ENCODE measurements at regions not wholly inside any gene's neighbourhood (a gene's known extent, or its start where the extent isn't known, plus 50 kb on each side); places are given as distances from the start of the nearest gene placed in this dataset.
A peak's percentile ranks its signal among the peaks of the same experiment; 100 is the strongest.

DNA sequence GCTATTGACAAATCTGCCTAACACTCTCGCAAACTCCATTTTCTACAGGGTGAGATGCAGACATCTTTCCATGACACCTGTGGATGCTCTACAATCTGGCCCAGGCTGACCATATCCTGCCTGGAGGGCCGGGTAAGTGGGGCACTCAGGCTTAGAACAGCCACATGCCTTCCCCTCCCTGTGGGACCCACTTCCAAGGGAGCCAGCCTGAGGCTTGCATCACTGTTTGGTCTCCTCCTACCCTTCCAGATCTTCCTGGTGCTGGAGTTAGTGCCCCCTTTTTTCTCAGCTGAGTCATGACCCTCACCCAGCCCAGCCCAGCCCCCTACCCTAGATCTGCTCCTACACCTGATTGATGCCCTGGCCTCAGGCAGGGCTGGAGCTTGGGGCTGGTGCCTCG is 62.0 kb upstream of the KCNK12 start:
- intact Hi-C loops (cut with micrococcal nuclease; ENCODE audit: unreplicated experiment): no loop called here
- H3K27me3 ChIP-seq (replicated peaks; ENCODE audit: control insufficient read depth, insufficient read depth, low read length): no peaks in the 10 kb centered on the region; the same call in 1 of the 2 replicates
- no peaks in the 10 kb centered on the region for H3K9me3 ChIP-seq
- Mint-ChIP-seq H3K4me1 (ENCODE audit: low read depth, unreplicated experiment) (peaks cover 5% of the 10 kb centered on the region), H3K27ac (ENCODE audit: unreplicated experiment) (no peak overlapping the region), H3K27me3 (ENCODE audit: insufficient read depth, unreplicated experiment) (peaks cover 2% of the 10 kb centered on the region), H3K9me3 (ENCODE audit: unreplicated experiment) (peaks cover under 1% of the 10 kb centered on the region), H3K4me3 (ENCODE audit: unreplicated experiment) (no peak overlapping the region), H3K36me3 (ENCODE audit: insufficient read depth, unreplicated experiment) (no peaks in the 10 kb centered on the region)
- BruUV-seq (replicated peaks): no TSS peak
- no peaks in the 10 kb centered on the region for H3K36me3 ChIP-seq (ENCODE audit: control insufficient read depth, insufficient read depth, low read length)
- ChIA-PET POLR2A (no interaction called here), CTCF (interaction anchor here (0.6 to 0.7 kb wide), 2 partner anchors 168 to 182 kb away, joined by 3 read pairs; no protein-coding TSS in a partner anchor)
- H3K4me3 ChIP-seq (ENCODE audit: low read depth, low read length): no peak overlapping the region
- DNase-seq: peak in 1 of 2 experiments; percentile 23
- no peaks in the 10 kb centered on the region for H3K4me1 ChIP-seq
- TF ChIP-seq, protein P1, sequence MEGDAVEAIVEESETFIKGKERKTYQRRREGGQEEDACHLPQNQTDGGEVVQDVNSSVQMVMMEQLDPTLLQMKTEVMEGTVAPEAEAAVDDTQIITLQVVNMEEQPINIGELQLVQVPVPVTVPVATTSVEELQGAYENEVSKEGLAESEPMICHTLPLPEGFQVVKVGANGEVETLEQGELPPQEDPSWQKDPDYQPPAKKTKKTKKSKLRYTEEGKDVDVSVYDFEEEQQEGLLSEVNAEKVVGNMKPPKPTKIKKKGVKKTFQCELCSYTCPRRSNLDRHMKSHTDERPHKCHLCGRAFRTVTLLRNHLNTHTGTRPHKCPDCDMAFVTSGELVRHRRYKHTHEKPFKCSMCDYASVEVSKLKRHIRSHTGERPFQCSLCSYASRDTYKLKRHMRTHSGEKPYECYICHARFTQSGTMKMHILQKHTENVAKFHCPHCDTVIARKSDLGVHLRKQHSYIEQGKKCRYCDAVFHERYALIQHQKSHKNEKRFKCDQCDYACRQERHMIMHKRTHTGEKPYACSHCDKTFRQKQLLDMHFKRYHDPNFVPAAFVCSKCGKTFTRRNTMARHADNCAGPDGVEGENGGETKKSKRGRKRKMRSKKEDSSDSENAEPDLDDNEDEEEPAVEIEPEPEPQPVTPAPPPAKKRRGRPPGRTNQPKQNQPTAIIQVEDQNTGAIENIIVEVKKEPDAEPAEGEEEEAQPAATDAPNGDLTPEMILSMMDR (IDR thresholded peaks at IDR 0.05; ENCODE audit: insufficient read depth in 1 of 2, low read depth in 1 of 2, low read length in 1 of 2, severe bottlenecking in 1 of 2, unreplicated experiment in 1 of 2): no peak

DNA sequence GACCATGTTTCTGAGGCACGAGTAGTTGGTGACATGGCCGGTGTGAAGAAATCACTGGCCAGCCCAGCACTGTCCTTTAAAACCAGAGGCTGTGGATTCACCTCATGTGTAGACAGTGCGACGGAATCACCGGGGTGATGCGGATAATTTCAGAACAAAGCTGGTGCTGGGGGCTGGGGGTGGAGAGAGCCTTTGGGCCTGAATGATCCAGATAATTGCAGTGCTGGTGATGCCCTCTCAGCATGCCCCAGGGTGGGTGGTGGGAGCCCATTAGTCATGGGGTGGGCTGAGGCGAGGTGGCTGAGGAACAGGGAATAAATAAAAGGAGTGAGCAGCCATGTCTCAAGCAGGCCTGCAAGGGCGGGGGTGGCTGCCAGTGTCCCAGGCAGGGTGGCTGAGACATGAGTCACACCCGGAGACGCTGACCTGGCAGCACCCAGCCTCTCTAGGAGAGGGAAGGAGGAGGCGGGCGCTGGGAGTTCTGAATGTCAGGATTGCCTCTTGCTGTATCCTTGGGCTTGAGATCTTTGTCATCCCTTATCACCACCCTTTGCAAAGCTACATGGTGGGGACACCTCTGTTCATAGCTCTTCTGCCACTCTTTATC is 61.1 kb upstream of the KCNK12 start:
- POLR2A ChIA-PET: no interaction called here
- Histone ChIP-seq H3K4me3 (ENCODE audit: low read depth, low read length) (no peak overlapping the region), H3K36me3 (ENCODE audit: control insufficient read depth, insufficient read depth, low read length) (no peaks in the 10 kb centered on the region), H3K4me1 (no peaks in the 10 kb centered on the region), H3K9me3 (no peaks in the 10 kb centered on the region), H3K27me3 (replicated peaks; ENCODE audit: control insufficient read depth, insufficient read depth, low read length) (no peaks in the 10 kb centered on the region; the same call in 1 of the 2 replicates)
- Mint-ChIP-seq H3K27me3 (ENCODE audit: insufficient read depth, unreplicated experiment) (peaks cover 3% of the 10 kb centered on the region), H3K4me3 (ENCODE audit: unreplicated experiment) (no peak overlapping the region), H3K9me3 (ENCODE audit: unreplicated experiment) (no peaks in the 10 kb centered on the region), H3K4me1 (ENCODE audit: low read depth, unreplicated experiment) (peaks cover 5% of the 10 kb centered on the region), H3K27ac (ENCODE audit: unreplicated experiment) (no peak overlapping the region), H3K36me3 (ENCODE audit: insufficient read depth, unreplicated experiment) (no peaks in the 10 kb centered on the region)
- TF ChIP-seq, protein P1 (IDR thresholded peaks at IDR 0.05; ENCODE audit: insufficient read depth in 1 of 2, low read depth in 1 of 2, low read length in 1 of 2, severe bottlenecking in 1 of 2, unreplicated experiment in 1 of 2): no peak
- intact Hi-C loops (cut with micrococcal nuclease; ENCODE audit: unreplicated experiment): no loop called here
- DNase-seq: peak in 1 of 2 experiments; percentile 37
- CTCF ChIA-PET: no interaction called here
- BruUV-seq (replicated peaks): no TSS peak

DNA sequence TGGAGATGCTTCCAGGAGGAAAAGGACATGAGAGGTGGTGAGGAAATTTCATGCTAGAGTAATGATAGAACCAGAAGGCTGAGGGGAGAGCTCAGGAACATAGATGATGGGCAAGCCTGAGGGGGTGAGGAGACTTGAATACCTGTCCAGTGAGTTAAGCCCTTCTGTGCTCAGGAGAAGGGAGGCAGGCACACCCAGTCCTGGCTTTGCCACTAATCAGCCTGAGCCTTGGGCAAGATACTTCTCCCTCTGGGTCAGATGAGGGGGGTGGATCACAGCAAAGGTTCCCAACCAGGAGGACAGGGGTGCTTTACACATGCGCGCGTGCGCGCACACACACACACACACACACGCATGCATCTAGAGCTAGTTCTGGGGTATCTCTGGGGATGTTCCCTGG is 60.5 kb upstream of the KCNK12 start:
- peaks cover 3% of the 10 kb centered on the region for H3K27me3 Mint-ChIP-seq (ENCODE audit: insufficient read depth, unreplicated experiment)
- peak in 1 of 2 experiments; percentile 13 for DNase-seq
- no peaks in the 10 kb centered on the region for H3K9me3 Mint-ChIP-seq (ENCODE audit: unreplicated experiment)
- H3K4me3 Mint-ChIP-seq (ENCODE audit: unreplicated experiment): no peak overlapping the region
- TF ChIP-seq, protein P1 (IDR thresholded peaks at IDR 0.05; ENCODE audit: insufficient read depth in 1 of 2, low read depth in 1 of 2, low read length in 1 of 2, severe bottlenecking in 1 of 2, unreplicated experiment in 1 of 2): no peak
- Histone ChIP-seq H3K9me3 (no peaks in the 10 kb centered on the region), H3K4me1 (no peaks in the 10 kb centered on the region), H3K4me3 (ENCODE audit: low read depth, low read length) (no peak overlapping the region), H3K36me3 (ENCODE audit: control insufficient read depth, insufficient read depth, low read length) (no peaks in the 10 kb centered on the region), H3K27me3 (replicated peaks; ENCODE audit: control insufficient read depth, insufficient read depth, low read length) (no peaks in the 10 kb centered on the region; the same call in 1 of the 2 replicates)
- ChIA-PET CTCF (no interaction called here), POLR2A (no interaction called here)
- H3K27ac Mint-ChIP-seq (ENCODE audit: unreplicated experiment): no peak overlapping the region
- H3K4me1 Mint-ChIP-seq (ENCODE audit: low read depth, unreplicated experiment): peaks cover 5% of the 10 kb centered on the region
- BruUV-seq (replicated peaks): no TSS peak
- intact Hi-C loops (cut with micrococcal nuclease; ENCODE audit: unreplicated experiment): no loop called here
- no peaks in the 10 kb centered on the region for H3K36me3 Mint-ChIP-seq (ENCODE audit: insufficient read depth, unreplicated experiment)
